A673 (cell line): ENCODE measurements at regions not wholly inside any gene's neighbourhood (a gene's known extent, or its start where the extent isn't known, plus 50 kb on each side); places are given as distances from the start of the nearest gene placed in this dataset.

Source experiments
- BruUV-seq: library from RNA; stranded (reverse); fragments of 400-500 nt; replicated peaks from 2 replicates; lab custom pipeline; 2021; lab: Mats Ljungman, UMichigan
- CTCF ChIA-PET: fragments of 300-600 bp; sonication (Branson Sonifier 250); formaldehyde crosslinking; loops from one replicate; lab custom pipeline; 2022; ENCODE audit warnings: antibody characterized with exemption; lab: Charles Lee
- POLR2A ChIA-PET: fragments of 300-600 bp; sonication (Branson Sonifier 250); formaldehyde crosslinking; loops from one replicate; lab custom pipeline; 2022; ENCODE audit warnings: antibody characterized with exemption; ENCODE audit not compliant: low non-redundant PET; lab: Charles Lee
- DNase-seq: peaks from one replicate; pipeline ENCODE4 v3.0.0-alpha.2; 2015; ENCODE audit warnings: low spot score
- H3K27ac ChIP-seq: fragments of 200-600 bp; sonication (generic); 2 replicates; pipeline ENCODE4 v1.5.1; 2016; ENCODE audit warnings: mixed run types, low read depth, mild to moderate bottlenecking, mixed read lengths, antibody characterized with exemption, low read length; ENCODE audit not compliant: poor library complexity, severe bottlenecking
- H3K27me3 ChIP-seq: fragments of 200-600 bp; sonication (generic); replicated peaks from 2 replicates; pipeline ENCODE4 v1.6.1; 2017; ENCODE audit warnings: mixed run types, low read depth, mild to moderate bottlenecking, mixed read lengths, antibody characterized with exemption, low read length; ENCODE audit not compliant: insufficient read depth, poor library complexity
- H3K36me3 ChIP-seq: fragments of 200-600 bp; sonication (generic); 2 replicates; pipeline ENCODE4 v1.6.1; 2016; ENCODE audit warnings: mixed run types, mild to moderate bottlenecking, mixed read lengths, antibody characterized with exemption, low read length; ENCODE audit not compliant: insufficient read depth, poor library complexity, severe bottlenecking
- H3K4me1 ChIP-seq: fragments of 200-600 bp; sonication (generic); 2 replicates; pipeline ENCODE4 v1.6.1; 2017; ENCODE audit warnings: mixed run types, mild to moderate bottlenecking, mixed read lengths, antibody characterized with exemption, low read length; ENCODE audit not compliant: insufficient read depth, poor library complexity, severe bottlenecking
- H3K4me3 ChIP-seq: fragments of 200-600 bp; sonication (generic); 2 replicates; pipeline ENCODE4 v1.5.1; 2016; ENCODE audit warnings: low read depth, mixed run types, mild to moderate bottlenecking, mixed read lengths, low read length; ENCODE audit not compliant: poor library complexity, severe bottlenecking
- H3K9me3 ChIP-seq: fragments of 200-600 bp; sonication (generic); 2 replicates; pipeline ENCODE4 v1.6.1; 2016; ENCODE audit warnings: mixed run types, low read depth, mild to moderate bottlenecking, mixed read lengths, antibody characterized with exemption, low read length; ENCODE audit not compliant: poor library complexity, severe bottlenecking
- CTCF ChIP-seq: fragments of 300-800, 200-600 bp; sonication (generic); conservative IDR thresholded peaks from 2 replicates; pipeline ENCODE4 v1.5.1; 2017; ENCODE audit warnings: low read depth, mild to moderate bottlenecking, antibody characterized with exemption, low read length, moderate library complexity, mixed read lengths
- EZH2 ChIP-seq: fragments of 200-600 bp; sonication (generic); IDR thresholded peaks from 2 replicates; pipeline ENCODE4 v1.6.1; 2017; ENCODE audit warnings: borderline replicate concordance, low read depth, mild to moderate bottlenecking, mixed read lengths, antibody characterized with exemption, low read length; ENCODE audit not compliant: poor library complexity, severe bottlenecking
- intact Hi-C: fragments of 100-400 bp; cut with micrococcal nuclease; formaldehyde crosslinking; loops from one replicate; pipeline ENCODE4 v1.10.0; 2022; ENCODE audit not compliant: unreplicated experiment

- ChIA-PET POLR2A (no interaction called here), CTCF (no interaction called here)
- Histone ChIP-seq H3K27ac (no peak overlapping the region), H3K4me1 (no peaks in the 10 kb centered on the region), H3K4me3 (no peak overlapping the region), H3K27me3 (no peaks in the 10 kb centered on the region), H3K36me3 (no peaks in the 10 kb centered on the region), H3K9me3 (no peaks in the 10 kb centered on the region)
- TF ChIP-seq EZH2, result no peak
- no peak for DNase-seq
- no TSS peak for BruUV-seq
- intact Hi-C loops, result no loop called here
Observed at GRCh38 chr12:127943481-127944210, 323.3 kb upstream of the TMEM132C start.

- Histone ChIP-seq H3K27ac (no peak overlapping the region), H3K9me3 (no peaks in the 10 kb centered on the region), H3K36me3 (no peaks in the 10 kb centered on the region), H3K4me1 (no peaks in the 10 kb centered on the region), H3K27me3 (no peaks in the 10 kb centered on the region), H3K4me3 (no peak overlapping the region)
- DNase-seq, result no peak
- BruUV-seq, result no TSS peak
- ChIA-PET POLR2A (no interaction called here), CTCF (no interaction called here)
- TF ChIP-seq EZH2 (no peak), CTCF (no peak)
- intact Hi-C loops, result no loop called here
Observed at GRCh38 chr12:127944211-127944899, 322.6 kb upstream of the TMEM132C start.

GRCh38 chr12:127957001-127957660 lies 309.8 kb upstream of the TMEM132C start:
- DNase-seq, result no peak
- Histone ChIP-seq H3K27me3 (no peaks in the 10 kb centered on the region), H3K4me3 (no peak overlapping the region), H3K36me3 (no peaks in the 10 kb centered on the region), H3K4me1 (no peaks in the 10 kb centered on the region), H3K9me3 (no peaks in the 10 kb centered on the region), H3K27ac (no peak overlapping the region)
- ChIA-PET CTCF (no interaction called here), POLR2A (no interaction called here)
- TF ChIP-seq EZH2 (no peak), CTCF (no peak)
- no TSS peak for BruUV-seq
- intact Hi-C loops, result no loop called here
